Ovary (tissue), 7 donors: ENCODE measurements at regions not wholly inside any gene's neighbourhood (a gene's known extent, or its start where the extent isn't known, plus 50 kb on each side); places are given as distances from the start of the nearest gene placed in this dataset.

Experiments
- DNase-seq, 5 donors: peaks; one replicate each; pipeline ENCODE4 v3.0.0-alpha.2; 2019 to 2020
- H3K27ac ChIP-seq, 2 donors: fragments of 200-600 bp; one replicate each; pipeline versions ENCODE4 v1.5.1 to v1.8.0; 2019 to 2022
- H3K27me3 ChIP-seq: fragments of 200-600 bp; one replicate; pipeline ENCODE4 v1.8.0; 2022
- H3K36me3 ChIP-seq: fragments of 200-600 bp; sonication (generic); one replicate; pipeline ENCODE4 v1.5.1; 2019
- H3K4me1 ChIP-seq: one replicate; pipeline ENCODE4 v1.8.1; 2013; ENCODE audit warnings: mild to moderate bottlenecking, moderate library complexity; ENCODE audit not compliant: insufficient read depth
- H3K4me3 ChIP-seq: fragments of 200-600 bp; sonication (generic); one replicate; pipeline ENCODE4 v1.5.1; 2017
- H3K9me3 ChIP-seq, 2 donors: fragments of 200-600 bp in 1 of 2; sonication (generic) in 1 of 2; one replicate each; pipeline versions ENCODE4 v1.5.1 to v1.8.1; 2013 to 2019; ENCODE audit warnings: mild to moderate bottlenecking in 1 of 2, moderate library complexity in 1 of 2
- CTCF ChIP-seq, 3 donors: fragments of 450-650 bp in 2 of 3; fragments of 200-600 bp in 1 of 3; IDR thresholded peaks; one replicate each; pipeline versions ENCODE4 v1.5.1 to v1.8.0; 2016 to 2022; ENCODE audit warnings: antibody characterized with exemption in 3 of 3, mild to moderate bottlenecking in 1 of 3
- EP300 ChIP-seq: sonication (generic); formaldehyde crosslinking; IDR thresholded peaks from one replicate; pipeline ENCODE4 v1.6.1; 2017; ENCODE audit warnings: antibody characterized with exemption
- POLR2A ChIP-seq: fragments of 450-650 bp; IDR thresholded peaks from one replicate; pipeline ENCODE4 v1.6.1; 2017; ENCODE audit warnings: antibody characterized with exemption, mild to moderate bottlenecking, moderate library complexity
- WGBS, 3 donors: extraction: QIAGEN DNeasy Blood & Tissue Kit in 1 of 3; methylation state at CpG; one replicate each; pipeline versions ENCODE4 v1.1.5 to v1.1.7; 2013 to 2017; 5-methylcytosine and 5-hydroxymethylcytosine counted together
- intact Hi-C, 4 donors: fragments of 100-400 bp; cut with DNase I; formaldehyde crosslinking; loops; one replicate each; pipeline versions ENCODE4 v1.11.0 to v1.15.1; 2022 to 2023
- donor health status: DM: no; HTN: no; CAD: no; lungs with moderate emphysema.
- donor health status: DM: no; HTN: no; CAD: no.
- donor health status: Bipolar disorder and iron deficiency.
- donor health status: DM: no; HTN: no; CAD: no.
- donor health status: DM: yes; HTN: yes; CAD: no.

GRCh38 chr16:51445250-51445649, 294.2 kb upstream of the SALL1 start:
- 82 to 93% (median 85%) methylated on average over 4 of the region's 4 CpGs for WGBS, 3 donors
- TF ChIP-seq POLR2A = no peak
- no peak for TF ChIP-seq CTCF (IDR thresholded peaks at IDR 0.05)
- TF ChIP-seq EP300 = no peak
- Histone ChIP-seq H3K27me3 (no peaks in the 10 kb centered on the region), H3K4me1 (no peaks in the 10 kb centered on the region), H3K27ac (no peak overlapping the region), H3K4me3 (no peak overlapping the region), H3K9me3 (no peaks in the 10 kb centered on the region), H3K36me3 (no peaks in the 10 kb centered on the region)
- no peak for DNase-seq
- intact Hi-C loops = no loop called here

GRCh38 chr16:51443934-51444333, 292.9 kb upstream of the SALL1 start:
- H3K27me3 ChIP-seq = no peaks in the 10 kb centered on the region
- H3K4me1 ChIP-seq = no peaks in the 10 kb centered on the region
- no peak for DNase-seq
- H3K36me3 ChIP-seq = no peaks in the 10 kb centered on the region
- intact Hi-C loops = no loop called here
- H3K4me3 ChIP-seq = no peak overlapping the region
- TF ChIP-seq POLR2A = no peak
- no peak for TF ChIP-seq CTCF (IDR thresholded peaks at IDR 0.05)
- TF ChIP-seq EP300 = no peak
- no peak overlapping the region for H3K27ac ChIP-seq
- H3K9me3 ChIP-seq = no peaks in the 10 kb centered on the region
- WGBS, 3 donors = 85 to 100% (median 94%) methylated on average over 1 of the region's 1 CpG

GRCh38 chr16:51442141-51442870, 291.2 kb upstream of the SALL1 start:
- intact Hi-C loops = no loop called here
- Histone ChIP-seq H3K27ac (no peak overlapping the region), H3K4me1 (no peaks in the 10 kb centered on the region), H3K4me3 (no peak overlapping the region), H3K9me3 (no peaks in the 10 kb centered on the region), H3K27me3 (no peaks in the 10 kb centered on the region), H3K36me3 (no peaks in the 10 kb centered on the region)
- WGBS, 3 donors = 39 to 48% (median 48%) methylated on average over 8 of the region's 8 CpGs
- TF ChIP-seq POLR2A = no peak
- TF ChIP-seq EP300 = no peak
- TF ChIP-seq CTCF (IDR thresholded peaks at IDR 0.05) = no peak
- DNase-seq = no peak

- no peak for DNase-seq
- Histone ChIP-seq H3K4me1 (no peaks in the 10 kb centered on the region), H3K27me3 (no peaks in the 10 kb centered on the region), H3K36me3 (no peaks in the 10 kb centered on the region), H3K27ac (no peak overlapping the region), H3K9me3 (no peaks in the 10 kb centered on the region), H3K4me3 (no peak overlapping the region)
- WGBS, 3 donors = 50 to 60% (median 52%) methylated on average over 14 of the region's 14 CpGs
- no peak for TF ChIP-seq POLR2A
- no peak for TF ChIP-seq CTCF (IDR thresholded peaks at IDR 0.05)
- no peak for TF ChIP-seq EP300
- intact Hi-C loops = no loop called here
These were observed 289.2 kb upstream of the SALL1 start for GRCh38 chr16:51440131-51440889.
